ENCODE measurements at regions not wholly inside any gene's neighbourhood (a gene's known extent, or its start where the extent isn't known, plus 50 kb on each side); places are given as distances from the start of the nearest gene placed in this dataset.

GRCh38 chr9:81242866-81243265 is 446.5 kb downstream of the TLE1 start:
- no TSS peak for BruUV-seq (replicated peaks)
- ATAC-seq, result no peak
- H3K9me3 ChIP-seq (ENCODE audit: control insufficient read depth, insufficient read depth, low read depth, low read length), result no peaks in the 10 kb centered on the region
- no peak overlapping the region for H3K27ac ChIP-seq (ENCODE audit: low read length)
- no peak for DNase-seq (ENCODE audit: low read depth, low spot score)
- no peaks in the 10 kb centered on the region for H3K36me3 ChIP-seq (ENCODE audit: control insufficient read depth, insufficient read depth, low read length)
- TF ChIP-seq SIN3A (IDR thresholded peaks at IDR 0.05; ENCODE audit: borderline replicate concordance, insufficient read depth, low read depth, low read length) (no peak), TCF7L2 (IDR thresholded peaks at IDR 0.05; ENCODE audit: low read depth, low read length) (no peak), POLR2AphosphoS5 (IDR thresholded peaks at IDR 0.05; ENCODE audit: low read depth, low read length) (no peak), CTCF (IDR thresholded peaks at IDR 0.05) (no peak), REST (IDR thresholded peaks at IDR 0.05; ENCODE audit: insufficient read depth in 1 of 2, low read depth in 2 of 2, low read length in 1 of 2) (no peak)
- no peaks in the 10 kb centered on the region for H3K27me3 ChIP-seq (ENCODE audit: control insufficient read depth, insufficient read depth, low read length)
- ChIA-PET POLR2A (no interaction called here), CTCF (no interaction called here)
- H3K4me3 ChIP-seq (ENCODE audit: low read depth in 2 of 2, low read length in 2 of 2), result no peak overlapping the region
- no peaks in the 10 kb centered on the region for H3K4me1 ChIP-seq (ENCODE audit: control insufficient read depth, insufficient read depth, low read length)
- in situ Hi-C loops (cut with HindIII; ENCODE audit: low pct_unique_long_range_greater_than_20kb, low sequenced_read_pairs) (no loop called here), intact Hi-C loops (cut with micrococcal nuclease; ENCODE audit: unreplicated experiment) (no loop called here)

GRCh38 chr9:81239388-81239787 is 450.0 kb downstream of the TLE1 start:
- DNase-seq (ENCODE audit: low read depth, low spot score) (no peak), ATAC-seq (no peak)
- TF ChIP-seq SIN3A (IDR thresholded peaks at IDR 0.05; ENCODE audit: borderline replicate concordance, insufficient read depth, low read depth, low read length) (no peak), POLR2AphosphoS5 (IDR thresholded peaks at IDR 0.05; ENCODE audit: low read depth, low read length) (no peak)
- H3K27me3 ChIP-seq (ENCODE audit: control insufficient read depth, insufficient read depth, low read length), result no peaks in the 10 kb centered on the region
- no peaks in the 10 kb centered on the region for H3K36me3 ChIP-seq (ENCODE audit: control insufficient read depth, insufficient read depth, low read length)
- H3K4me3 ChIP-seq (ENCODE audit: low read depth in 2 of 2, low read length in 2 of 2), result no peak overlapping the region
- H3K4me1 ChIP-seq (ENCODE audit: control insufficient read depth, insufficient read depth, low read length), result no peaks in the 10 kb centered on the region
- in situ Hi-C loops (cut with HindIII; ENCODE audit: low pct_unique_long_range_greater_than_20kb, low sequenced_read_pairs) (no loop called here), intact Hi-C loops (cut with micrococcal nuclease; ENCODE audit: unreplicated experiment) (no loop called here)
- no peaks in the 10 kb centered on the region for H3K9me3 ChIP-seq (ENCODE audit: control insufficient read depth, insufficient read depth, low read depth, low read length)
- CTCF ChIA-PET, result no interaction called here
- POLR2A ChIA-PET, result no interaction called here
- H3K27ac ChIP-seq (ENCODE audit: low read length), result no peak overlapping the region
- BruUV-seq (replicated peaks), result no TSS peak

- no peak overlapping the region for H3K27ac ChIP-seq (ENCODE audit: low read length)
- no peak for ATAC-seq
- CTCF ChIA-PET, result no interaction called here
- TF ChIP-seq TCF7L2 (IDR thresholded peaks at IDR 0.05; ENCODE audit: low read depth, low read length), result no peak
- TF ChIP-seq CTCF (IDR thresholded peaks at IDR 0.05), result no peak
- no peak for TF ChIP-seq SIN3A (IDR thresholded peaks at IDR 0.05; ENCODE audit: borderline replicate concordance, insufficient read depth, low read depth, low read length)
- TF ChIP-seq POLR2AphosphoS5 (IDR thresholded peaks at IDR 0.05; ENCODE audit: low read depth, low read length), result no peak
- H3K9me3 ChIP-seq (ENCODE audit: control insufficient read depth, insufficient read depth, low read depth, low read length), result no peaks in the 10 kb centered on the region
- BruUV-seq (replicated peaks), result no TSS peak
- POLR2A ChIA-PET, result no interaction called here
- H3K4me3 ChIP-seq (ENCODE audit: low read depth in 2 of 2, low read length in 2 of 2), result no peak overlapping the region
- intact Hi-C loops (cut with micrococcal nuclease; ENCODE audit: unreplicated experiment) (no loop called here), in situ Hi-C loops (cut with HindIII; ENCODE audit: low pct_unique_long_range_greater_than_20kb, low sequenced_read_pairs) (no loop called here)
- H3K4me1 ChIP-seq (ENCODE audit: control insufficient read depth, insufficient read depth, low read length), result no peaks in the 10 kb centered on the region
- no peaks in the 10 kb centered on the region for H3K27me3 ChIP-seq (ENCODE audit: control insufficient read depth, insufficient read depth, low read length)
- no peak for DNase-seq (ENCODE audit: low read depth, low spot score)
- no peaks in the 10 kb centered on the region for H3K36me3 ChIP-seq (ENCODE audit: control insufficient read depth, insufficient read depth, low read length)
Observed at GRCh38 chr9:81237565-81238231, 451.6 kb downstream of the TLE1 start.

Data from Panc1 (cell line).